ENCODE measurements at regions not wholly inside any gene's neighbourhood (a gene's known extent, or its start where the extent isn't known, plus 50 kb on each side); places are given as distances from the start of the nearest gene placed in this dataset.

DNA sequence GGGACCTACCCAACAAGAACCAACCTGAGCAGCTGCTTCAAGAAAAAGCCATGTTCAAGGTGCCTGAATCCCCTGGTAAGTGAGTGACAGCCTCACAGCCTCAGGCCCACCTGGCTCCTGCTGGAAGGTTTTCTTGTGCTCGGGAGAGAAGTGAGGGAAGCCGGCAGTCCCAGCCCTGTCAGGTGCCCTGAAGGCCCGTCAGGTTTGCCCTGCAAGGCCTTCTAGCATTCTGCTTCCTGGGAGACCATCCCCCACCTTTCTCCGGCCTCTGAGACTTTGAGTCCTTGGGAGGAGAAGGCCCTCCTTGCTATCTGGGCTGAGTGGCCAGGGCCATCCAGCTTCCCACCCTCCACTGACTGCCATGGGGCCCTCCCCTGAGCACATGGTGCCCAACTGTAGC lies 166.7 kb upstream of the ZNF267 start:
- TF ChIP-seq, protein P1, sequence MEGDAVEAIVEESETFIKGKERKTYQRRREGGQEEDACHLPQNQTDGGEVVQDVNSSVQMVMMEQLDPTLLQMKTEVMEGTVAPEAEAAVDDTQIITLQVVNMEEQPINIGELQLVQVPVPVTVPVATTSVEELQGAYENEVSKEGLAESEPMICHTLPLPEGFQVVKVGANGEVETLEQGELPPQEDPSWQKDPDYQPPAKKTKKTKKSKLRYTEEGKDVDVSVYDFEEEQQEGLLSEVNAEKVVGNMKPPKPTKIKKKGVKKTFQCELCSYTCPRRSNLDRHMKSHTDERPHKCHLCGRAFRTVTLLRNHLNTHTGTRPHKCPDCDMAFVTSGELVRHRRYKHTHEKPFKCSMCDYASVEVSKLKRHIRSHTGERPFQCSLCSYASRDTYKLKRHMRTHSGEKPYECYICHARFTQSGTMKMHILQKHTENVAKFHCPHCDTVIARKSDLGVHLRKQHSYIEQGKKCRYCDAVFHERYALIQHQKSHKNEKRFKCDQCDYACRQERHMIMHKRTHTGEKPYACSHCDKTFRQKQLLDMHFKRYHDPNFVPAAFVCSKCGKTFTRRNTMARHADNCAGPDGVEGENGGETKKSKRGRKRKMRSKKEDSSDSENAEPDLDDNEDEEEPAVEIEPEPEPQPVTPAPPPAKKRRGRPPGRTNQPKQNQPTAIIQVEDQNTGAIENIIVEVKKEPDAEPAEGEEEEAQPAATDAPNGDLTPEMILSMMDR (IDR thresholded peaks at IDR 0.05; ENCODE audit: low read length), result no peak
- no peak for TF ChIP-seq EZH2 (optimal IDR thresholded peaks at IDR 0.05; ENCODE audit: low read depth, low read length)
- TF ChIP-seq EZH2phosphoT487 (IDR thresholded peaks at IDR 0.05; ENCODE audit: low read length), result no peak
